Ovary (tissue), 7 donors: ENCODE measurements at regions not wholly inside any gene's neighbourhood (a gene's known extent, or its start where the extent isn't known, plus 50 kb on each side); places are given as distances from the start of the nearest gene placed in this dataset.
"Not testable (repeated sequence)": the region's sequence is repeated elsewhere in the genome, so short reads cannot be mapped to it uniquely, and the experiment has no call there.

ENCODE experiments used
- DNase-seq, 5 donors: peaks; one replicate each; pipeline ENCODE4 v3.0.0-alpha.2; 2019 to 2020
- H3K27ac ChIP-seq, 2 donors: fragments of 200-600 bp; one replicate each; pipeline versions ENCODE4 v1.5.1 to v1.8.0; 2019 to 2022
- H3K27me3 ChIP-seq: fragments of 200-600 bp; one replicate; pipeline ENCODE4 v1.8.0; 2022
- H3K36me3 ChIP-seq: fragments of 200-600 bp; sonication (generic); one replicate; pipeline ENCODE4 v1.5.1; 2019
- H3K4me1 ChIP-seq: one replicate; pipeline ENCODE4 v1.8.1; 2013; ENCODE audit warnings: mild to moderate bottlenecking, moderate library complexity; ENCODE audit not compliant: insufficient read depth
- H3K4me3 ChIP-seq: fragments of 200-600 bp; sonication (generic); one replicate; pipeline ENCODE4 v1.5.1; 2017
- H3K9me3 ChIP-seq, 2 donors: fragments of 200-600 bp in 1 of 2; sonication (generic) in 1 of 2; one replicate each; pipeline versions ENCODE4 v1.5.1 to v1.8.1; 2013 to 2019; ENCODE audit warnings: mild to moderate bottlenecking in 1 of 2, moderate library complexity in 1 of 2
- CTCF ChIP-seq, 3 donors: fragments of 450-650 bp in 2 of 3; fragments of 200-600 bp in 1 of 3; IDR thresholded peaks; one replicate each; pipeline versions ENCODE4 v1.5.1 to v1.8.0; 2016 to 2022; ENCODE audit warnings: antibody characterized with exemption in 3 of 3, mild to moderate bottlenecking in 1 of 3
- EP300 ChIP-seq: sonication (generic); formaldehyde crosslinking; IDR thresholded peaks from one replicate; pipeline ENCODE4 v1.6.1; 2017; ENCODE audit warnings: antibody characterized with exemption
- POLR2A ChIP-seq: fragments of 450-650 bp; IDR thresholded peaks from one replicate; pipeline ENCODE4 v1.6.1; 2017; ENCODE audit warnings: antibody characterized with exemption, mild to moderate bottlenecking, moderate library complexity
- WGBS, 3 donors: extraction: QIAGEN DNeasy Blood & Tissue Kit in 1 of 3; methylation state at CpG; one replicate each; pipeline versions ENCODE4 v1.1.5 to v1.1.7; 2013 to 2017; 5-methylcytosine and 5-hydroxymethylcytosine counted together
- intact Hi-C, 4 donors: fragments of 100-400 bp; cut with DNase I; formaldehyde crosslinking; loops; one replicate each; pipeline versions ENCODE4 v1.11.0 to v1.15.1; 2022 to 2023
- donor health status: DM: no; HTN: no; CAD: no; lungs with moderate emphysema.
- donor health status: DM: no; HTN: no; CAD: no.
- donor health status: Bipolar disorder and iron deficiency.
- donor health status: DM: no; HTN: no; CAD: no.
- donor health status: DM: yes; HTN: yes; CAD: no.

DNA sequence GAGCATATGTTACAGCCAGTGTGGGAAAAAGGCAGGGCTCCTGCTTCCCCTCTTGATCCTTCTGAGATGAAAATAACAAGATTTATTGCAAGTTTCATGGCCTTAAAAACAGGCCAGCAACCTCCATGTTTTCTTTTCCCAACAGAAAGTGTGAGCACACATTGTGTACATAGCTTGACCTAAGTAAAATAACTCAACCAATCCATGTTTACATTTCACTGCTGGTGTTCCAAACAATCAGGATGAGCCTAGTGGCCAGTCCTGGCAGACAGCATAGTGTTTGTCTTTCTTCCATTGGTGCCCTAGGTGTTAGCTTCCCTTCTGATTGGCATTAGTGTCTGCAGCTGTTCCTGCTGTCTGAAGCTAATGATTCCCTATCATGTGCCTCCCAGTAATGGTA, 847.7 kb downstream of the EPHA3 start:
- Histone ChIP-seq H3K27me3 (no peaks in the 10 kb centered on the region), H3K4me1 (no peaks in the 10 kb centered on the region), H3K4me3 (no peak overlapping the region), H3K36me3 (no peaks in the 10 kb centered on the region), H3K9me3 (no peaks in the 10 kb centered on the region), H3K27ac (no peak overlapping the region)
- intact Hi-C loops: no loop called here
- TF ChIP-seq EP300 (no peak), POLR2A (no peak), CTCF (IDR thresholded peaks at IDR 0.05) (no peak)
- no peak for DNase-seq

DNA sequence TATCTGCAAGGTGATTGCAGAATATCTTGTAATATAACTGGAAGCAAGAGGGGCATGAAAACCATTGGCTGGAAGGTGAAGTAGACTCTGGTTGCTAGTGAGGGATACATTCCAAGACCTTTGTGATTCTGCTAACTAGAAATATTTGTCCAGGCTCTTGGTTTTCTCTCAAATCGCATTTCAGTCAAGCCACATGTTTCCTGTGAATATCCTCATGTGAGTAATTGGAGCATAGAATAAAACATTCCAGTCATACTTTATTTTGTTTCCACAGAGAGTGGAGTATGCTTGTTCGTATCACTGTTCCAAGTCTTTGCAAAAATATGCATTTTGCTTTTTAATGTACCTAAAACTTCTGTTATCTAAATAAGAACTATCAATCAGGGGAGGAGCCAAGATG, 850.0 kb downstream of the EPHA3 start:
- 5 to 13% (median 6%) methylated on average over 2 of the region's 2 CpGs for WGBS, 3 donors
- TF ChIP-seq POLR2A: no peak
- no peak for TF ChIP-seq EP300
- no peak for TF ChIP-seq CTCF (IDR thresholded peaks at IDR 0.05)
- intact Hi-C loops: no loop called here

GRCh38 chr3:89958163-89958562, 850.7 kb downstream of the EPHA3 start:
- H3K27ac ChIP-seq, H3K27me3 ChIP-seq, H3K4me3 ChIP-seq, H3K9me3 ChIP-seq, DNase-seq, H3K36me3 ChIP-seq, intact Hi-C loops, H3K4me1 ChIP-seq: not testable (repeated sequence)
- 68 to 80% (median 73%) methylated on average over 8 to 9 of the region's 9 CpGs for WGBS, 3 donors

More for the DNA sequence above, 850.0 kb downstream of the EPHA3 start:
- H3K27me3 ChIP-seq: no peaks in the 10 kb centered on the region
- no peak for DNase-seq
- no peaks in the 10 kb centered on the region for H3K9me3 ChIP-seq
- H3K4me1 ChIP-seq: no peaks in the 10 kb centered on the region
- no peak overlapping the region for H3K4me3 ChIP-seq
- H3K36me3 ChIP-seq: no peaks in the 10 kb centered on the region
- H3K27ac ChIP-seq: no peak overlapping the region

GRCh38 chr3:89964347-89964746, 856.9 kb downstream of the EPHA3 start:
- Histone ChIP-seq H3K27ac (no peak overlapping the region), H3K27me3 (no peaks in the 10 kb centered on the region), H3K4me3 (no peak overlapping the region), H3K36me3 (no peaks in the 10 kb centered on the region), H3K4me1 (no peaks in the 10 kb centered on the region), H3K9me3 (no peaks in the 10 kb centered on the region)
- DNase-seq: no peak
- no peak for TF ChIP-seq CTCF (IDR thresholded peaks at IDR 0.05)
- no peak for TF ChIP-seq POLR2A
- no peak for TF ChIP-seq EP300
- intact Hi-C loops: no loop called here

GRCh38 chr3:89966877-89967665, 859.6 kb downstream of the EPHA3 start:
- no peaks in the 10 kb centered on the region for H3K27me3 ChIP-seq
- no peak for DNase-seq
- no peaks in the 10 kb centered on the region for H3K36me3 ChIP-seq
- 72 to 80% (median 74%) methylated on average over 5 of the region's 5 CpGs for WGBS, 3 donors
- intact Hi-C loops: no loop called here
- H3K27ac ChIP-seq: no peak overlapping the region
- TF ChIP-seq POLR2A: no peak
- TF ChIP-seq CTCF (IDR thresholded peaks at IDR 0.05): no peak
- no peak overlapping the region for H3K4me3 ChIP-seq
- no peaks in the 10 kb centered on the region for H3K4me1 ChIP-seq
- H3K9me3 ChIP-seq: no peaks in the 10 kb centered on the region
